ENCODE measurements at regions not wholly inside any gene's neighbourhood (a gene's known extent, or its start where the extent isn't known, plus 50 kb on each side); places are given as distances from the start of the nearest gene placed in this dataset.

DNA sequence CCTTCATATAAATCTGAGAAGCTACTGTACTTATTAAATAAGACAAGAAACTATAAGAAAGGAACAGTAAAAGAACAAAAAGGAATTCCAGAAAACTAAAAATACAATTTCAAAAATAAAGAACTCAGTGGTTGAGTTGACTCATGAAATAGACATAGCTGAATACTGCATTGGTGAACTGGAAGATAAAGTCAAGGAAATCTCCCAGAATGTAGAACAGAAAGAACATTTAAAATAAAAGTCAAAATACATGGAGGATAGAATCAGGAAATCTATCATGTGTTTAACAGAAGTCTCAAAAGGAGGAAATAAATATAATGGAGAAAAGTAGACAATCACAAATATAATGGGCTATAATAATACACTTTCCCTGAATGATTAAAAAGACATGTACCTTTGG, 136.4 kb upstream of the PMFBP1 start:
- no peak for DNase-seq

GRCh38 chr16:72302332-72302731, 130.4 kb upstream of the PMFBP1 start:
- DNase-seq: no peak

DNA sequence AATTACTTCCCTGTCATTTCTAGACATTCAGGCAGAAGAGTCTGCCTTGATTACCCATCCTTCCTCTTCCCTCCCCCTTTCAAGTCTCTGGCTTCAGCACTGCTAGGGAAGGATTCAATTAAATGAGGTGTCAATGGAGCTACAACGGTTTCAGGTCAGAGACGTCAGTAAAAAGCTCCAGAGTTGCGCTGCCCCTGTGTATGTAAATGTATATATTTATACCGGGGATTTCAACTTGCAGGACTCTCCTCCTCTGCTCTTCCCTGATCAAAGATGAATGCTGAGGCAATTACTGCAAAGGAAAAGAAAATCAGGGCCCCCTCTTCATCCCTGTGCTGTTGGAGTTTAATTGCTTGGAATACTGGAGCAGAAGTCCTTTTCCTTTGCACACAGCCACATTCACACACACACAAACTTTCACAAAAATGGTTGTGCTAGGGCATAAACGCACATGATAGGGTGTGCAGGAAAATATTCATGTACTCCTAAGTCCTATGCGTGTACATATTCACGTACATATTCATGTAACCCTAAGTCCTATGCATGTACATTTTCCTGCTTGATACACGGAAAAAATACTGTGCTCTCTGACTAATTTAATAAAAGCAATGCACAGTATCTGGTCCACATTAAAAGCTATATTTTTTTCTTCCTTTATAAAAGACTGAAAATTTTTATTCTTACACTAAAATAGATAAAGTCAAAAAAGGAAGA, 129.7 kb upstream of the PMFBP1 start:
- no peak for DNase-seq

GRCh38 chr16:72300892-72301291, 128.9 kb upstream of the PMFBP1 start:
- no peak for DNase-seq

DNA sequence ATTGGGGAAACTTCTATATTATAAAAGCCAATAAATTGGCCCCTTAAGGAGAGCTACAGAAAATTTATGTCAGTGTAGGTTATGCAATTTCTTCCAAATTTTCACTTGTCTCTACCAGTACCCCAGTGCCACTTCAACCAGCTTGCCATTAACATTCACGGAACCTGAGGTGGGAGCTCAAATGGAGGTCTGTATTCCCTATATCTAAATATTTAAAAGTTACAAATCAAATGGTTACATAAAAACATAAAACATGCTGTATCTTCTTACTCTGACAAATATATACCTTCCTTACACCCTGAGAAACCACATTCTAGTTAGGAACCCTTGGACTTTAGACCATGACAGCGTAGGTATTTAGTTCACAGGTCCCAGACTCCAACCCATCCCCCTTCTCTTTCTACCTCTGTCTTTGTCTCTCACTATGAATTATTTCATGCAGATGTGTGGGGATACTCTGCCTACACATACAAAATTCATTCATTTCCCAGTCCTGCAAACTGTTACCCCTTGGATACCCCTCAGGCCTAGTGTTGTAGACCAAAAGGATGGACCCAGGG, 127.8 kb upstream of the PMFBP1 start:
- no peak for DNase-seq

GRCh38 chr16:72298961-72299360, 127.0 kb upstream of the PMFBP1 start:
- DNase-seq: no peak

- DNase-seq: no peak
Measured at GRCh38 chr16:72295914-72296313, 124.0 kb upstream of the PMFBP1 start.

DNA sequence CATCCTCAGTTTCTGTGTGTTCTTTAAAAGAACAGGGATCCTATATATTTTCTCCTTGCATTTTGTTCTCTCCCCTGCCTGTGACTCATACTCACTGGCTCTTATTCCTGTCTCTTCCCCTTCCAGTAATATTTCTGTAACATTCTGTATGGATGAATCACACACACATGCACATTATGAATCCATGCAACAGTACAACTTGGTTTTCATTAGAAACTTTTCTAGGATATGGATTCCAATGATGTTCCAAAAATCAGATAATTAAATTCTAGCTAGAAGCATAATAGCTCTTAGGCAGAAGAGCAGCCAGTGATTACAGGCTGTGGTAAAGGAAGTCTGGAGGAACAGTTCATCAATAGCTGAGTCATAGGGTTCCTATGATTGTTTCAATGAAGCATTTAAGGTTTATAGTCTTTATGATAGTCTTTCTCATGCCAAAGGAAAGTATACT, 119.6 kb upstream of the PMFBP1 start:
- no peak for DNase-seq

GRCh38 chr16:72291121-72291520, 119.2 kb upstream of the PMFBP1 start:
- no peak for DNase-seq

DNA sequence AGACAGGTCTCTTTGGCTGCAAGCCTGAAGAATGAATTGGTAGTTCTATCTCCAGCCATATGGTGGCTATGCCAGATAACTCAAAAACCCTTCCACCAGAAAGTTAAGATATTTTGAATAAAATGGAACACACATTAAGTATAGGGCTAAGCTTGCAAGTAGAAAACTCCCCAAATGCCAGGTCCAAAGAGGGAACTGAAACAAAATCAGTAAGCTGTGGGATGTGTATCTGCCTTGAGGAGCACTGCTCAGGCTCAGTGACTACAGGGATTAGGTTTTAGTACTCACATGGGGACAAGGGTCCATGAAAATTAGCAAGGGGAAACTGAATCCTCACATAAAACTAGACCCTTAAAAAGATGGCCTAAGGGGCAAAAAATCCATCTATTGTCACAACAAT, 115.7 kb upstream of the PMFBP1 start:
- DNase-seq: no peak

GRCh38 chr16:72286936-72287620, 115.1 kb upstream of the PMFBP1 start:
- no peak for DNase-seq

- DNase-seq: no peak
Measured at GRCh38 chr16:72285728-72286127, 113.8 kb upstream of the PMFBP1 start.

- DNase-seq: no peak
Measured at GRCh38 chr16:72285324-72285723, 113.4 kb upstream of the PMFBP1 start.

DNA sequence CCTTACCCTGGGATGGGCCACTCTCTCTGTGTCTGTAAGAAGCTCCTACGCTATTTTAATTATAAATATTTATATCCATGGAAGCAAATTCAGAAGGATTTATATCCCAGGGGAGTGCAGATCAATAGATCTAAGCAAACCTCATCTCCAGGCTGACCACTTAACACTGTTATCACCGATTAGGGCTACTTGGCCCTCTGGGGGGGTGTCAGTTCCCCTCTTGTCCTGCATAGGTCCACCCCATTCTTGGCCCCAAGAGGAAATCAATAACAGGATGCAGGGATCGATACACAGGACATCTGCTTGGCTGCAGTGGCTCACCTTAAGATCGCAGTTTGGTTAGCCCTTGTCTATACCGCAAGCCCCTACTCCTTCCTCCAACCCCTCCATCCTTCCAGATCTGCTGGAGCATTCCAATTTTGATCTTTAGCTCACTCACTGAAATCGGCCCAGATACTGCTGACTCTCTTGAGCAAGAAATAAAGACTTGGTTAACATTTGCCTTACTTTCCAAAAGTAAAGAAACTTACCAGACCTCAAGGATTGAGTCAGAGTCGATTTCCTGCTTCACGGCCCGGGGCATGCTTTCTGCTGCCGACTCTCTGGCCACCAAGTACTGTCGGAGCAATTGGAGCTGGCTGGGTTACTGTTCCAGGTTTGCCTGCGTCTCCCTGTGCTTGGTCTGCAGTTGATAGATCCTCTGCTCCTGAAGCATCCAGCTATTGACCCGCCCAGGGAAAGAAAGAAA, 112.3 kb upstream of the PMFBP1 start:
- no peak for DNase-seq

DNA sequence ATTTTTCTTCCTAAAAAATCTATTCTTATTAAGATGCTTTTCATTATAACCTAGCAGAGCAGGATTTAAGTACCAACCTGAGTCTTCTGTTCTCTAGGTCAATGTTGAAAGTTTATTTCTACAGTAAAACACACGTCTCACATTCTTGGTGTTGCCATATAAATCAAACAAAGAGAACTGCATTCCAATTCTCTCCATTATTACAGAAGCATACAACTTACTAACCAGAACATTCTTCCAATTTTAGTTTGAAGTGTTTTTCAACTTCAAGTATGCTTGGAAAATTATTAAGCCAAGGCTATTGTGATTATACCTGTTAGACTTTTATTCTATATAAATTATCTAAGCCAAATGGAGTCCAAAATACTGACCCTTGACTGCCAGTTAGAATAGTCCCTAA, 110.4 kb upstream of the PMFBP1 start:
- DNase-seq: no peak

DNA sequence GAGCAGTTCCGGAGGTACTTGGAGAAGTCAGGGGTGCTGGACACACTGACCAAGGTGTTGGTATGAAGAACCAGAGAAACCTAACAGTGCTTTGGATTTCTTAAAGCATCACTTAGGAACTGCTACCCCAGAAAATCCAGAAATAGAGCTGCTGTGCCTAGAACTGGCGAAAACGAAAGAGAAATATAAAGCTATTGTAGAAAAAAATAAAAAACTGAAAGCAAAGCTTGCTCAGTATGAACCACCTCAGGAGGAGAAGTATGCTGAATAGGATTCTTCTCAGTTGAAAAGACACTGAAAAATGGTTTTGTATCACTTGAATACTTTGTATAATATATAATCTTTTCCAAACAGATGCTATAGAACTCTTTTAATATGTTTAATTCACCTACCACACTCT, 106.3 kb upstream of the PMFBP1 start:
- no peak for DNase-seq

- no peak for DNase-seq
Measured at GRCh38 chr16:72277749-72278148, 105.8 kb upstream of the PMFBP1 start.

GRCh38 chr16:72271699-72272240, 99.8 kb upstream of the PMFBP1 start:
- no peak for DNase-seq

GRCh38 chr16:72270531-72270930, 98.6 kb upstream of the PMFBP1 start:
- DNase-seq: no peak

DNA sequence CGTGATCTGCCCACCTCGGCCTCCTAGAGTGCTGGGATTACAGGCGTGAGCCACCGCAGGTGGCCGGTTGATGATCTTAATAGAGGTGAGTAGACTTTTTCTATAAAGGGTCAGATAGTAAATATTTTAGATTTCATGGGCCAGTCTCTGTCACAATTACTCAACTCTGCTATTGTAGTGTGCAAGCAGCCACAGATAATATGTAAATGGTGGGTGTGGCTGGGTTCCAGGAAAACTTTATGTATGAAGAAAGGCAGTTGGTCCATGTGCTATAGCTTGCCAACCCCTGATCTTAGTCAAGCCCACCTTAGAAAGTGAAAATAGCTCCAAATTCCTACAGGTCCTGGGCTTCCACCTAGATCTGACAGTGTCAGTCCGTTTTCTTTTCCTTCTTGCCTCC, 94.9 kb upstream of the PMFBP1 start:
- DNase-seq: no peak

DNA sequence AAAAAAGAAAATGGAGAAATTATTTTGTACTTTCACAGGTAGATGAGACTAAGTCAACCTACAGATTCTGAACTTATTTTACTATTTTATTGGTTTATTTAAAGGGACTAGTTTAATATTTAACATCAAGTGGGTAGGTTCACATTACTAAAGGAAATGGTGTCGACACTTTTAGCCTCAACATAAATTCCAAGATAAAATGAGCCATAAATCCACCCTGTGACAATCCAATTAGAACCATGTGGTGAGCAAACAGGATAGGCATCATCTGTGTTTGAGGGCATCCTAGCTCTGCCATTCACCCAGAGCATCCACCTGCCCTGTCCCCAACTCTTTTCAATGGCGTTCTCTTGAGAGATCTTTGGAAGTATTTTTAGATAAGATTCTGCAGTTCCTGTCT, 92.8 kb upstream of the PMFBP1 start:
- no peak for DNase-seq

DNA sequence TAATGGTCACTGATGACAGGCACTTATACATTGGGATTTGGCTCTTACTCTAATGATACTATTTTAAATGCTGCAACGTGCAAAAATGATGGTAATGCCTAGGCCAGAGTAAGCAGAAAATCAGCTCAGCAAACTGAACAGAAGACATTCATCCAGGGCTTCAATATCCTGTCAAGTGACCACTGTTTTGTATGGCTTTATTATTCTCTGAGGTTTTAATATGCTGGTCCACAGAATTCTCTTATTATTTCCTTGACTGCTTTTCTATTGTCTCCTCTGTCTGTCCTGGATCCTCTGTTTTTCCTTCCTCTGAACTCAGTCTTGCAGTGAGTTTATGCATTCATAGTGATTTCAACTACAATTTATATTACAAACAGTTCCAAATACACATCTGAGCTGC, 90.8 kb upstream of the PMFBP1 start:
- no peak for DNase-seq

DNA sequence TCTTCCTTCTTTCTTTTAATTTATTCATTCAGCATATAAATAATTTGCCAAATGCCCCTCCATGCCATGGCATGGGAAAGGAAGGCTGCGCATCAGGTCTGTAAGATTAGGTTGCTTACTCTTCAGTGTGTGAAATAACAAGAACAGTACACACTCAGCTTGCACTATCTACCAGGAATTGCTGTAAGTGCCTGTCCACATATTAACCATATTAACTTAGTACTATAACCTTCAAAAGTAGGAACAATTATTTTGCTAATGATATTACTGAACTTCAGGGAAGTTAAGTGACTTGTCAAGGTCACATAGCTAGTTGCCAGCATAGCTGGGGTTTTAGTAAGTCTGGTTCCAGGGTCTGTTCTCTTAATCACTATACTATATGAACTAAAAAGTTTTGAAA, 89.2 kb upstream of the PMFBP1 start:
- DNase-seq: no peak
